ENCODE measurements at regions not wholly inside any gene's neighbourhood (a gene's known extent, or its start where the extent isn't known, plus 50 kb on each side); places are given as distances from the start of the nearest gene placed in this dataset.
A peak's percentile ranks its signal among the peaks of the same experiment; 100 is the strongest.
"Not testable (repeated sequence)": the region's sequence is repeated elsewhere in the genome, so short reads cannot be mapped to it uniquely, and the experiment has no call there.

DNA sequence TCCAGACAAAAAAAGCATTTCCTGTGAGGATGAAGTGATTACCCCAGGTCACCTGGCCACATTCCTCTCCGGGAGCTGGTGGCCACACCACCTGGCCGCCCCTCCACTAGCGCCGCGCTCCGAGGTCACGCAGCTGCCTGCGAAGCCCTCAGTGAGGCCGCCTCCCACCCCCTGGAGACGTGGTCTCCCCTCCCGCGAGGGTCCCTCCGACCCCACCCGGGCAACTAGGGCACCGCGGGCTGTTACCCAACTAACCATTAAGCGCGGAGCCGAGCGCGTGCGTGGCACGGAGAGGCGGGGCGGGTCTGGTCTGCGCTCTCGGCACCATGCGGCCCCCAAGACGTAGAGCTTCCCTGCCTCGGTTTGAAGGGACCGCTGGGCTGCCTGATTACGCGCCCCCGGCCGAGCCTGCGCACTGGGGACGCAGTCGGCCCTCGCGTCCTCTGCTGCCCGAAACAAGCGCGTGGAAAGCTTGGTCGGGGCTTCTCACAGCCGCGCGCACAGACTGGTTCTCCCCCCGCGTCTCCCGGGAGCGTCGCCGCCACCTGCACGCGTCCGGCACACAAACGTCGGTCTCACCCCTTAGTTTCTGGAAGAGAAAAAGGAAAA lies 106.5 kb downstream of the SLC16A1 start:
- H3K36me3 ChIP-seq, result no peaks in the 10 kb centered on the region
- no peaks in the 10 kb centered on the region for H3K9me3 ChIP-seq
- peaks cover 0 to 8% of the 10 kb centered on the region in 2 donors for H3K4me1 ChIP-seq
- H3K27me3 ChIP-seq, result peaks cover 0 to 6% of the 10 kb centered on the region in 2 donors
- no peak for DNase-seq (ENCODE audit: low spot score)
- peak overlapping the region; percentile 31 to 48 for H3K4me3 ChIP-seq
- H3K27ac ChIP-seq, result no peak overlapping the region
- TF ChIP-seq, protein P1, sequence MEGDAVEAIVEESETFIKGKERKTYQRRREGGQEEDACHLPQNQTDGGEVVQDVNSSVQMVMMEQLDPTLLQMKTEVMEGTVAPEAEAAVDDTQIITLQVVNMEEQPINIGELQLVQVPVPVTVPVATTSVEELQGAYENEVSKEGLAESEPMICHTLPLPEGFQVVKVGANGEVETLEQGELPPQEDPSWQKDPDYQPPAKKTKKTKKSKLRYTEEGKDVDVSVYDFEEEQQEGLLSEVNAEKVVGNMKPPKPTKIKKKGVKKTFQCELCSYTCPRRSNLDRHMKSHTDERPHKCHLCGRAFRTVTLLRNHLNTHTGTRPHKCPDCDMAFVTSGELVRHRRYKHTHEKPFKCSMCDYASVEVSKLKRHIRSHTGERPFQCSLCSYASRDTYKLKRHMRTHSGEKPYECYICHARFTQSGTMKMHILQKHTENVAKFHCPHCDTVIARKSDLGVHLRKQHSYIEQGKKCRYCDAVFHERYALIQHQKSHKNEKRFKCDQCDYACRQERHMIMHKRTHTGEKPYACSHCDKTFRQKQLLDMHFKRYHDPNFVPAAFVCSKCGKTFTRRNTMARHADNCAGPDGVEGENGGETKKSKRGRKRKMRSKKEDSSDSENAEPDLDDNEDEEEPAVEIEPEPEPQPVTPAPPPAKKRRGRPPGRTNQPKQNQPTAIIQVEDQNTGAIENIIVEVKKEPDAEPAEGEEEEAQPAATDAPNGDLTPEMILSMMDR (IDR thresholded peaks at IDR 0.05), result no peak

DNA sequence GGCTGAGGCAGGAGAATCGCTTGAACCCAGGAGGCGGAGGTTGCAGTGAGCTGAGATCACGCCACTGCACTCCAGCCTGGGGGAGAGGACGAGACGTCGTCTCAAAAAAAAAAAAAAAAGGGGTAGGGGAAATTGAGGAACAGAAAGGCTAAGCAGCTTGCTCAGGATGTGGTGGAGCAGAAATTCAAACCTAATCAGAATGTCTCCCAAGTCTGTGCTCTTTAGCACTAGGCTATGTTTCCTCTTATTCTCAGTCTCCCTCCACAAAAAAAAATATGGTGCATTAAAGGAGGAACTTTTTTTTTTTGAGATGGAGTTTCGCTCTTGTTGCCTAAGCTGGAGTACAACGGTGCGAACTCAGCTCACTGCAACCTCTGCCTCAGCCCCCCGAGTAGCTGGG lies 114.2 kb downstream of the SLC16A1 start:
- DNase-seq (ENCODE audit: low spot score), result no peak
- no peaks in the 10 kb centered on the region for H3K36me3 ChIP-seq
- no peaks in the 10 kb centered on the region for H3K27me3 ChIP-seq
- H3K4me1 ChIP-seq, result no peaks in the 10 kb centered on the region
- H3K9me3 ChIP-seq, result no peaks in the 10 kb centered on the region
- no peak overlapping the region for H3K4me3 ChIP-seq
- TF ChIP-seq, protein P1 (IDR thresholded peaks at IDR 0.05), result no peak
- no peak overlapping the region for H3K27ac ChIP-seq

DNA sequence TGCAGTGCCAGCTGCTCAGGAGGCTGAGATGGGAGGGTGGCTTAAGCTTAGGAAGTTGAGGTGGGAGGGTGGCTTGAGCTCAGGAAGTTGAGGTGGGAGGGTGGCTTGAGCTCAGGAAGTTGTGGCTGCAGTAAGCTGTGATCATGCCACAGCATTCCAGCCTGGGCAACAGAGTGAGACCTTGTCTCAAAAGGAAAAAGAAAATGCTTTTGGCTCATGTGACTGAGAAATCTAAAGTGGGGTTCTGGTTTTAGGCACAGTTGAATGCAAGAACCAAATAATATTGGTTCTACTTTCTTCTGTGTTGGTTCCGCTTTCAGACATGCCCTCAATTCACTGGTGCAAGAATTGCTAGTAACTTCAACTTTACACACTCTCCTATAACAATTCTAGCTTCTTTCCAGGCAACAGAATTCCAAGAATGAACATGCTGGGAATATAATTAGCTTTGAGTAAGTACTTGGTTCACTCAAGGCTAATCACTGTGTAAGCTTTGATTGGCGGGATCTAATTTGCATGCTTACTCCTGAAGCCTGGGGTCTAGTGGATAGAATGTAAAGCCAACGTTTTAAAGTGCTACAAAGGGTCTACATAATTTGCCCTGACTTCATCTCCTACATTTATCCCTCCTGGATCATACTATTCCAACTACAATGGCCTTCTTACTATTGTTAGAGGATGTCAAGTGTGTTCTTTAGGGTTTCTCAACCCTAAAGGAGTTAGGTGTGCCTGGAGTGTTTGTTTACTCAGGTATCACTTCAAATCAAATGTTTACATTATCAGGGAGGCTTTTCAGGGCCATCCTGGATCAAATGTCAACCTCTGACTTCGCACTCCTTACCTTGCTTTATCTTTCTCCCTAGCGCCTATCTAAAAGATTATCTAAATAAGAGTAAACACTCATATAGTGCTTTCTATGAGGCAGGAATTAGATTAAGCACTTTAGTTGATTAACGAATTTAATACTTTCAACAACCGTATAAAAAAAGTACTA lies 115.1 kb downstream of the SLC16A1 start:
- Histone ChIP-seq H3K36me3 (no peaks in the 10 kb centered on the region), H3K9me3 (no peaks in the 10 kb centered on the region), H3K27ac (no peak overlapping the region), H3K4me3 (no peak overlapping the region), H3K4me1 (no peaks in the 10 kb centered on the region), H3K27me3 (no peaks in the 10 kb centered on the region)
- TF ChIP-seq, protein P1 (IDR thresholded peaks at IDR 0.05), result no peak
- no peak for DNase-seq (ENCODE audit: low spot score)

DNA sequence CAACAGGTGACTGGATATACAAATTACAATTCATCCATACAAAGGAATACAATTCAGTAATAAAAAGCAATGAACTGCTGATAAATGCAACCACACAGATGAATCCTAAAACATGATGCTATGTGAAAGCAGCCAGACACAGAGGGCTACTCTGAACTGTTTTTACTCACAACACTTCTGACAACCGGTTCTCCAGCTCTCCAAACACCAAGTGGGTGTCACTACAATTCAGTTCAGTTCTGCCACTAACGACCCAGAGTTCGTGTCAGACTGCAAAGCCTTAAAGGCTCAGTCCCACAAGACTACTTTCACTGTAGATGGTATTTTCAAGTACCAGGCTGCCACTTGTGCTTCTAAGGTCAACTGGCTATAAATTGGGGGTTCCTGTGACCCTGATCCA lies 119.4 kb downstream of the SLC16A1 start:
- Histone ChIP-seq H3K27ac (no peak overlapping the region), H3K27me3 (no peaks in the 10 kb centered on the region), H3K4me1 (no peaks in the 10 kb centered on the region), H3K9me3 (no peaks in the 10 kb centered on the region), H3K36me3 (no peaks in the 10 kb centered on the region), H3K4me3 (no peak overlapping the region)
- no peak for DNase-seq (ENCODE audit: low spot score)
- TF ChIP-seq, protein P1 (IDR thresholded peaks at IDR 0.05), result no peak

DNA sequence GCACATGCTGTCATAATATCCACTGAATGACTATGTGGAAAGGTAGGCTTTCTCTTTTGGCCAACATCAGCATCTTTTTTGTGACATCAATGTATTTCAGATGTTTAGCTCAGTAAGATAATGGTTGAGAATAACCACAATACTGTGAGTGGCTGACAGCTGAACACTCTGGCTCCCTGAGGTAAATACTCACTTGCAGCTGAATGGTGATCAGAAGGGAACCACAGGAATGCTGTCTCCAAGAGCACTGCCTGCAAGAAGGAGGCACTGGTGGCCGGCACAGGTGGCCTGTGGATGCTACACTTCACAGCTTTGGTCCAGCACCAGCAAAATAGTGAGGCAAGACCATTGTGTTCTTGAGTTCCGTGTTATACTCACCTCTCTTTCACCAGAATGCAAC lies 118.7 kb upstream of the PPM1J start:
- Histone ChIP-seq H3K4me3 (no peak overlapping the region), H3K27ac (no peak overlapping the region), H3K9me3 (no peaks in the 10 kb centered on the region), H3K27me3 (no peaks in the 10 kb centered on the region), H3K4me1 (no peaks in the 10 kb centered on the region), H3K36me3 (no peaks in the 10 kb centered on the region)
- TF ChIP-seq, protein P1 (IDR thresholded peaks at IDR 0.05), result no peak
- no peak for DNase-seq (ENCODE audit: low spot score)

DNA sequence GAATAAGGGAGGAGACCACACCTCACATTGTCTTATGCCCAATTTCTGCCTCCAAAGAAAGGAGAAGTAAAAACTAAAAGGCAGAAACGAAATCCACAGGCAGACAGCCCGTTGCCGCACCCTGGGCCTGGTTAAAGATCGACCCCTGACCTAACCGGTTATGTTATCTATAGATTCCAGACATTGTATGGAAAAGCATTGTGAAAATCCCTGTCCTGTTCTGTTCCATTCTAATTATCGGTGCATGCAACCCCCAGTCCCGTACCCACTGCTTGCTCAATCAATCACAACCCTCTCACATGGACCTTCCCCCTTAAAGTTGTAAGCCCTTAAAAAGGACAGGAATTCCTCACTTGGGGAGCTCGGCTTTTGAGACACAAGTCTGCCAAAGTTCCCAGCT lies 117.1 kb upstream of the PPM1J start:
- H3K27me3 ChIP-seq; H3K4me1 ChIP-seq; H3K9me3 ChIP-seq; DNase-seq (ENCODE audit: low spot score); H3K4me3 ChIP-seq; H3K27ac ChIP-seq; H3K36me3 ChIP-seq: not testable (repeated sequence)

DNA sequence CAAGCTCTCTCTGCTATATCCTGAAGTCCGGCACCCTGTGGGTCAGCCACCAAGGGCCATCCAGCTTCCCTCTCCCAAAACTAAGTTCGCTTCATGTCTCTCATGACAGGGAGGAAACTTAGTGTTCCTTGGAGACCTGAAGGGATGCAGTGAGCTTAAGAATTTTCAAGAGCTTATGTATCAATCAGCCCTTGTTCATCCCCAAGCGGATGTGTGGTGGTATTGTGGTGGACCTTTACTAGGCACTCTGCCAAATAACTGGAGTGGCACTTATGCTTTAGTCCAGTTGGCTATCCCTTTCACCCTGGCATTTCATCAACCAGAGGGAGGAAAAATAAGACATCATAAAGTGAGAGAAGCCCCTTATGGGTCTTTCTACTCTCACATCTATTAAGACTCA lies 114.6 kb upstream of the PPM1J start:
- H3K4me1 ChIP-seq; DNase-seq (ENCODE audit: low spot score); H3K4me3 ChIP-seq; H3K27ac ChIP-seq; H3K9me3 ChIP-seq; H3K27me3 ChIP-seq; H3K36me3 ChIP-seq: not testable (repeated sequence)
